ENCODE measurements at regions not wholly inside any gene's neighbourhood (a gene's known extent, or its start where the extent isn't known, plus 50 kb on each side); places are given as distances from the start of the nearest gene placed in this dataset.

GRCh38 chr9:13932528-13933267 lies 381.2 kb downstream of the NFIB start:
- no peak overlapping the region for H3T11ph ChIP-seq (ENCODE audit: low read length)
- H3K9me3 Mint-ChIP-seq: no peaks in the 10 kb centered on the region
- H3K4me2 ChIP-seq (ENCODE audit: insufficient read depth, insufficient read length, low read length): no peak overlapping the region
- TF ChIP-seq CTCF (conservative IDR thresholded peaks at IDR 0.05): no peak
- H3K79me1 ChIP-seq (ENCODE audit: insufficient read depth, low read depth, low read length, poor library complexity, severe bottlenecking): no peaks in the 10 kb centered on the region
- no peak overlapping the region for H2AK5ac ChIP-seq (ENCODE audit: insufficient read length, low read length)
- H4K5ac ChIP-seq (ENCODE audit: insufficient read length, low read depth, low read length): no peak overlapping the region
- H3K4me1 ChIP-seq (ENCODE audit: insufficient read depth, low read length): no peaks in the 10 kb centered on the region
- H3K23ac ChIP-seq (ENCODE audit: insufficient read length, low read depth, low read length): no peak overlapping the region
- no peaks in the 10 kb centered on the region for H3K36me3 Mint-ChIP-seq (ENCODE audit: insufficient read depth in 1 of 3, low read depth in 3 of 3)
- WGBS (ENCODE audit: extremely low coverage, insufficient read length, low lambda C conversion rate): no CpG with 5 or more reads among the region's 9 CpGs
- H3K9ac ChIP-seq (ENCODE audit: extremely low read depth, insufficient read length, low read length): no peak overlapping the region
- H2BK15ac ChIP-seq (ENCODE audit: low read depth, low read length): no peak overlapping the region
- no peaks in the 10 kb centered on the region for H3K27me3 Mint-ChIP-seq (ENCODE audit: low read depth)
- no peak overlapping the region for H4K8ac ChIP-seq (replicated peaks; ENCODE audit: insufficient read length, low read depth, low read length)
- no peak overlapping the region for H2AFZ ChIP-seq (ENCODE audit: low read length)
- H3K79me2 ChIP-seq (ENCODE audit: insufficient read depth, low read length): no peaks in the 10 kb centered on the region
- no peak overlapping the region for H2BK5ac ChIP-seq (ENCODE audit: insufficient read length, low read length)
- no peak overlapping the region for H2BK12ac ChIP-seq (ENCODE audit: insufficient read length, low read depth, low read length)
- H3K14ac ChIP-seq (ENCODE audit: insufficient read depth, low read length): no peak overlapping the region
- H3K27ac ChIP-seq (ENCODE audit: insufficient read length, low read depth, low read length): no peak overlapping the region
- no peaks in the 10 kb centered on the region for H4K20me1 ChIP-seq (ENCODE audit: control insufficient read depth, insufficient read depth, insufficient read length)
- H3K27ac Mint-ChIP-seq: no peak overlapping the region
- H3K9me3 ChIP-seq (ENCODE audit: control insufficient read depth, low read depth, low read length): no peaks in the 10 kb centered on the region
- H2BK20ac ChIP-seq (ENCODE audit: low read depth, low read length, poor library complexity, severe bottlenecking): no peak overlapping the region
- H2BK120ac ChIP-seq (ENCODE audit: low read depth, low read length, poor library complexity, severe bottlenecking): no peak overlapping the region
- no peak overlapping the region for H3K4ac ChIP-seq (ENCODE audit: low read depth, low read length)
- no peak overlapping the region for H3K18ac ChIP-seq (ENCODE audit: insufficient read length, low read depth, low read length)
- DNase-seq: no peak
- no peak overlapping the region for H3K56ac ChIP-seq (ENCODE audit: insufficient read length, low read depth, low read length)
- no peaks in the 10 kb centered on the region for H3K23me2 ChIP-seq (ENCODE audit: insufficient read length, low read depth, low read length, poor library complexity, severe bottlenecking)
- H3K4me1 Mint-ChIP-seq: peaks cover 7 to 9% of the 10 kb centered on the region in 2 experiments
- H4K91ac ChIP-seq (ENCODE audit: insufficient read length, low read depth, low read length): no peak overlapping the region
- H3K4me3 Mint-ChIP-seq: no peak overlapping the region
- H3K27me3 ChIP-seq (ENCODE audit: insufficient read depth, low read length): no peaks in the 10 kb centered on the region
